ENCODE measurements at regions not wholly inside any gene's neighbourhood (a gene's known extent, or its start where the extent isn't known, plus 50 kb on each side); places are given as distances from the start of the nearest gene placed in this dataset.
"Not testable (repeated sequence)": the region's sequence is repeated elsewhere in the genome, so short reads cannot be mapped to it uniquely, and the experiment has no call there.

DNA sequence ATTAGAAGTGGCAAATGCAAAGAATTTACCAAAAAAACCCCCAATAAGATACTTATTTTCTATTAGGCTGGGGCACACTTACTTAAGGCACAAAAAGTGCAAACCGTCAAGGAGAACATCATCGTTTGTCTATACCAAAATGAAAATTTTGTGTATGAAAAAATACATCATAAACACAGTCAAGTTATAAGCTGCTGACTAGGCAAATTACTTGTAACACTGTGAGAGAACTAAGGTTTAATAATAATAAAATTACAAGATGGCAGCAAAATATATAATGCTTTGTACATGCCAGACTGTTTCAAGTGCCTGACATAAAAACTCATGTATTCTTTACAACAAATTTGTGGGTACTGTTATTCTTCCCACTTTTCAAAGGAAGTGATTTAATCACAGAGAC, 297.2 kb upstream of the CRBN start:
- in situ Hi-C loops (cut with HindIII; ENCODE audit: low sequenced_read_pairs): loop anchor here (10.0 kb wide), 1 partner anchor 618 kb away; no protein-coding TSS in a partner anchor

DNA sequence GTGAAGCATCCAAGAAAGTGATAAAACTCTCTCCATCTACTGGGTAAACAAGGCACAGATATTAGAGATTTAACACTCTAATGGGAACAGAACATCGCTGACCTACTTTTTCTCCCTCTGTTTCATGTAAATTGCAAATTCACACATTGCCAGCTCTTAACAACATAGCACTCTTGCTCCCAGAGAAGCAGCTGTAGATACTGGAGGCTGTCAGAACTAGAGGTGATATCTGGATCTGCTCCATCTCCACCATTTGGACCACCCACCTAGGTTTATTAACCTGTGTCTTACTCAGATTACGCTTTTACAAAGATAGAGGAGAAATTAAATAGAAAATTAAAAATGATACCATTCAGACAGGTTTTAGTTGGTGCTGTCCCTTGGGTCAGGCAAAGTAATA, 289.1 kb upstream of the CRBN start:
- in situ Hi-C loops (cut with HindIII; ENCODE audit: low sequenced_read_pairs): no loop called here

DNA sequence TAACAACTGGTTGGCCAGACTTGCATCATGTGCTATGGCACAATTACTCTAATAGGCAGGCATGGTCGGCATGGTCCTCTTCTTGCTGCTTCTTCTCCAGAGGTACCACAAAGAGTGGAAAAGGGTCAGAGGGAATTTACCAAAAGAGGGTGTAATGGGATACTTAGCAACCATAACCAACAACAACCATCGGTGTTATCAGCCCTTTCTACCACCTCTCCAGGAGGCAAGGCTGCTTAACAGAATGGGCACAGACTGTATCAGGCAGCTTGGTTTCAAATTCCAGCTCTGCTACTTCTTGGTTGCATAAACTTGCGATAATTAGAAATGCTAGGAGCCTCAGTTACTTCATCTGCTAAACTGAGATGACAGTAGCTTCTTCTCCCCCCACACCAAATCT, 284.6 kb upstream of the CRBN start:
- in situ Hi-C loops (cut with HindIII; ENCODE audit: low sequenced_read_pairs): no loop called here

DNA sequence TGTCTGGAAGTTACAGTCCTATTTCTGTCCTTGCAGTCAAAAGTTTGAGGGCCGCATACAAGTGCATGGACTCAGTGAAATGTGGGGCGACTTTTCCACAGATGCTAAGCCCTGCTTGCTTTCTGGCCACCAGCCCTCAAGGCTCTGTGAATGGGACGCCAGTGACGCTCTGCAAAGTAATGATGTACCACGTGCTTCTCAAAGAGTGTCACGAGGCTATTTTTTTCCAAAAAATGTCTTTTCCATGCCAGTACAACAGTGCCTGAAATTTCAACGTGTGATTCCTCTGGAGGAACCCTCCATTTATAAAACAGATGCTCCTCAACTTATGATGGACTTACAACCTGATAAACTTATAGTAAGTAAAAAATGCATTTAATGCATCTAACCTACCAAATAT, 281.8 kb upstream of the CRBN start:
- in situ Hi-C loops (cut with HindIII; ENCODE audit: low sequenced_read_pairs): no loop called here

DNA sequence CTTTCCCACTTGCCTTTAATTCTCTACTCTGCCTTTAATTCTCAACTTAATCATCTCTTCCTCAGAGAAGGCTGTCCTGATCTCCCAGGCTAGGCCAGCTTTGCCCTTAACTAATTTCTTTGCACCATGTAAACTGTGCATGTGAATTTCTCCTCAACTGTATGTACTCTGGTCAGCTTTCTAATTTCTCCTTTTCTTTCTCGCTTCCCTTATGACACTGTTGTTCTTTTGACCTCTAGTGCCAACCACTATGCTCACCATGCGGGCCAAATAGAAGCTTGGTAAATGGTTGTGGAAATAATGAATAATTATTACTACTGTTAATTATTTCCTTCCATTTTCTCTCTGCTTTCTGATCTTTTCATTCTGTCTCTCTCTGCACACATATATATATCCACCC, 269.0 kb upstream of the CRBN start:
- in situ Hi-C loops (cut with HindIII; ENCODE audit: low sequenced_read_pairs): no loop called here

DNA sequence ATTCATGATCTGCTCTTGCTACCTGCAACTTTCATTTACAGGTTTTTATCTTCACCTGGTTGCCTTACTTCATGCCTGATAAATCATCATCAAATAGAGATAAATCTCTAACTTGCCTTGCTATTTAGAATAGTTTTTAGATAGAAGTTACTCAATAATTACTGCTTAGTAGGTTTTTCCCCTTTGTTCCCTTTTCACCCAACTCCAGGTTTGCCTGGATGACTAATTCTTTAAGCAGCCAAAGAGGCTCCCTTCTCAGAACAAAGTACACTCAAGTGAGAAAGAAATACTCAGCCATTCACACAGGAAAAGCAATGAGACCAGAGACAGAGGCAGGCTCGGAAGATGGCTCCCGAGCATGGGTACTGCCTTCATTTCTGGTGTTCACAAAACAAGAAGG, 268.1 kb upstream of the CRBN start:
- in situ Hi-C loops (cut with HindIII; ENCODE audit: low sequenced_read_pairs): no loop called here

DNA sequence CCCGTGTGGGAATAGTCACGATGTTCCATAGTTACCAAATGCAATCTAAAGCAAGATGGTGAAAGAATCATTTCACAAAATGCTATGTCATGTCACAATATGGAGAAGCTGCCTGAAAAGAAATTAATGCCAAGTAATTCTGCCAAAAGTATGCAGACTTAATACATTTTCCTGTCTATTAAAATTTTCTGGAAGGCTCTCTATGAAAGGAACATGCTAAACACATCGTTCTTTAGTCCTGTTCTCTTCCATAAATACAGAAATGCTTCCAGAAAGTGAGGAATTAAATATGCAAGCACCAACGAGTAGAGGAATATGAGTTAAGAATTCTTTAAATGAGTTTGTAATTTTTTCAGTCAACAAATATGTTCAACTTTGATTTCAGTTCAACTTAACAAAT, 266.8 kb upstream of the CRBN start:
- in situ Hi-C loops (cut with HindIII; ENCODE audit: low sequenced_read_pairs): no loop called here

DNA sequence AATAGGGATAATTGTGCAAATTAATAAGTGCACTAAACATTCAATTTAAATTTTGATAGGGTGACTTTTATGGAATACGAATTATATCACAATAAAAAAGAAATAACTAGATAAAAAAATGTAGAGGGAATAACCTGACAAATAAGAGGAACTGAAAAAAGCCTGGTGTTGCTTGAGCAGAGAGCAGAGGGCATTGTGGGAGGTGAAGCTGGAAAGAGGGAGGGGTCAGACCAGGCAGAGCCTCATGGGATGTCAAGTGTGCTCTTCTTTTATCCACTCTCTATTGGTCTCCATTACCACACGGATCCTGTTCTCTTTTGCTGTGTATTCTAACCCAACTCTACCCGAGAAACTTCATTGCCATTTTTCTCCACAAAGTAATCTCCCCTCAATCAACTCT, 264.0 kb upstream of the CRBN start:
- in situ Hi-C loops (cut with HindIII; ENCODE audit: low sequenced_read_pairs): no loop called here

DNA sequence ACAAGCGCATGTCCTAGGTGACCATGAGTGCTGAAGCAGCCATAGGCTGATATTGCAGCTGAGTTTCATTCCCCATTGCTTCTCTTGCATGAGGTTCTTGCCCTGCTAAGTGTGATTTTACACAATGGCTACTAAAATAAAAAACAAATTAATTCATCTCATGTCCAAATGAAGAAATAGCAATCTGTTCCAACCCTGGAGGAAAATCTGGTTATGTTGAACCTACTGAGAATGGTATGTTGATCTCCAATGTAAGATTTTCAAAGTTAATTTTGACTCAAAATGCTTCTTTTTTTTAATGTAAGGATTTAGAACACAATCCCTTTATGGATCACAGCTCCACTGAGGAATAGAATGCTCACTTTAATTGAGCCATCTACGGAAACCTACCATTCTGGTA, 254.2 kb upstream of the CRBN start:
- in situ Hi-C loops (cut with HindIII; ENCODE audit: low sequenced_read_pairs): no loop called here

DNA sequence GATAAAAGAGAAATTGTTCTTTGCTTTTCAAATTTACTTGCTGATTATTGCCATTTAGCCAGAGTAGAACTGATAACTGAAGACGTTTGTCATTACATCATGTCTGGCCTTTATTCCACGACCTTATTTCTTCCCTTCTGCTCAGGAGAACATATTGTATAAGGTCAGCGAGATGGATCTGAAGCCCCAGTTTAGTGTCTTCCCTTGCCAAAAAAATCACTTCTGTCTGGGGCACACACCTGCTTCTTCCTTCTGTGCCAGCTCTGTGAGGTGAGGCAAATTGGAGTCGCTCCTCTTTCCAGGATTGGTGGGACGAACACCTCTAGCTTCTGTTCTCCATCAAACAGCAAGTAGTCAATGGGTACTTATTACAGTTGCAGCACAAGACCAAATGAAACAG, 250.3 kb upstream of the CRBN start:
- in situ Hi-C loops (cut with HindIII; ENCODE audit: low sequenced_read_pairs): no loop called here

DNA sequence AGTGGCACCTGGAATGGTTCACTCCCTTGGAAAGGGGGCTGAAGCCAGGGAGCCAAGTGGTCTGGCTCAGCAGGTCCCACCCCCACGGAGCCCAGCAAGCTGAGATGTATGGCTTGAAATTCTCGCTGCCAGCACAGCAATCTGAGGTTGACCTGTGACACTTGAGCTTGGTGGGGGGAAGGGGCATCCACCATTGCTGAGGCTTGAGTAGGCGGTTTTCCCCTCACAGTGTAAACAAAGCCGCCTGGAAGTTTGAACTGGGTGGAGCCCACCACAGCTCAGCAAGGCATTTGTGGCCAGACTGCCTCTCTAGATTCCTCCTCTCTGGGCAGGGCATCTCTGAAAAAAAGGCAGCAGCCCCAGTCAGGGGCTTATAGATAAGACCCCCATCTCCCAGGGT, 228.2 kb upstream of the CRBN start:
- in situ Hi-C loops (cut with HindIII; ENCODE audit: low sequenced_read_pairs): not testable (repeated sequence)

DNA sequence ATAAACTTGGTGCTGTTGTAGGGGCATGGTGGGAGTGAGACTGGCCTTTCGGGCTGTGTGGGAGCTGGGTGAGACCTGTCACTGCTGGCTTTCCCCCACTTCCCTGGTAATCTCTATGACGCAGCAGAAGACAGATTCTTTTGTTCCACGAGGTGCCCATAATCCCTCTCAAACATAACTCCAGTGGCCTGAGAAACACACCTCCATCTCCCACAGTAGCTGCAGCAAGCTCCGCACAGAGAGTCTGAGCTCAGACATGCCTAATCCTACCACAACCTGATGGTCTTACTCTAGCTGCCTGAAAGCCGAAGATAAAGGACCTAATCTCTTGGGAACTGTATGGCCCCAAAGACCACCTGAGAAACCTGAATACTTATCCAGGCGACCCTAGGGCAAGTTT, 225.6 kb upstream of the CRBN start:
- in situ Hi-C loops (cut with HindIII; ENCODE audit: low sequenced_read_pairs): no loop called here

DNA sequence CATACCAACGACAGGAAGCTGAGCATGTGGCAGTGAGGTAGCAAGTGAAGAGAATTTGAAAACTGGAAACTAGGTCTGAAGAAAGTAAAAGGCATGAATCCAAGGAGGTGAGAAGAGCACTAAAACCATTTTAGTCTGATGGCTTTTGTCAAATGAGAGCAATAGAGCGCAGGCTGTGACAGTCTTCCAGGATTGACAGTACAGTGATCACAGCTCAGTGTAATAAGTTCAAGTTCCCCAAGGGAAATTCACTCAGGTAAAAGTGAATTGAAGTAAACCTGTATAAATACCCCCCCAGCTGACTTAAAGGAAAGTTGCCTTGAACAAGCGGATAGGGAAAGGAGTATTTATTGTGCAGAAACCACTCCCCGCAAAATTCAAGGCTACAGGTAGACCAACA, 224.2 kb upstream of the CRBN start:
- in situ Hi-C loops (cut with HindIII; ENCODE audit: low sequenced_read_pairs): no loop called here

DNA sequence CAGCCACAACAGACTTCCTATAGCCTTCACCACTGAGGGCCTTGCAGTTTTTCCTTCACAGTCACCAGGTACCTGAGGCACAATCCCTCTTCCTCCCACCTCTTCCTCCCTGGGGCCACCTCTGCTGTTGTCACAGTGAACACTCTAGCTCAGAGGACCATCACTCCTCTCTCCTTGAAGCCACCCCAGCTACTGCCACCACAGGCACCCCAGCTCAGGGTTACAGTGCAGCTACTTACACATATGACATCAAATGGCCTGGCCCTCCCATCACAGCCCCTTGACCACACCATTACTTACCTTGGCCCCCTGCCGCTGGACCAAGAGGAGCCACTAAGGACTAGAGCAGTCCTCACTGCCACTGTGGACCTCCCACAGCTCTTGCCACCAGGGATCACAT, 213.5 kb upstream of the CRBN start:
- in situ Hi-C loops (cut with HindIII; ENCODE audit: low sequenced_read_pairs): no loop called here

DNA sequence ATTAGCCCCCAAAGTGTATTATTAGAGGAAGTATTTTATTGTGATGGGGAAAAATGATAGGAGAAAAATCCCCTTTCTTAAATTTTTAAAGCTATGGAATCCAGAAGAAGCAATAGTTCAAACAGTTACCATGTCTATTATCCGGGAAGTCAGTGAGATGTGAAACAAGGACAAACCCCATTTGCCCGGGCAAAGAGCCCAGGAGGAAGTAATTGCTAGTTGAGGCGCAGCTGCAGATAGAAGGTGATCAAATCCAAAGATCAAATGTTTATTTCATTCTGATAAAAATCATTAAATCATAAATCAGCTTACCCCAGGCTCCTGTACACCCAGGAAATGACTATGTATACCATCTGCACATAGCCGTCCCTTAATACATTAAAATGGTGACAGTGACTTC, 204.0 kb upstream of the CRBN start:
- in situ Hi-C loops (cut with HindIII; ENCODE audit: low sequenced_read_pairs): no loop called here

DNA sequence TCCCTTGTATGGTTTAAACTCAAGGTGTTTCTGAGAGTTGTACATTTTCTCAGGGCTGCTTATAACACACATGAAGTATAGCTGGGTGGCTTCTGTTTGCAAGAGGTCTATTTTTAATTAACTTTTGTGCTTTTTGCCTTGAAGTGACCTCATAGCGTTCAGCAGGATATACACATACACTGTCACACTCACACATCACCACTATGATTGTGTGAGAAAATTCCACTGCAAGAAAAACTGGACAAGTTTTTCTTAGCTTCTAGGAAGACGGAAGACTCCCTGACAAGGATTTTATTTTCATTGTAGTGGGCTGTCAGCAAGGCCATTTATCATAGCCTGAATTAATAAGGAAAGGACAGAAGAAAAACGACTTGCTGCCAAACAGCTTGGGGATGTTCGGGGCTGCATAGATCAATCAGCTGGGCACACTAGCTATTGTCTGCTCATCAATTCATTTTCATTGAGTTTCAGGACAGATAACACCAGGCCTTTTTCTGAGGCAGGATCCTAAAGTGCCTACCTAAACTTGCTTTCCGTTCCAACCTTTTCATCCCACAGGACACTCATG, 192.8 kb upstream of the CRBN start:
- in situ Hi-C loops (cut with HindIII; ENCODE audit: low sequenced_read_pairs): no loop called here

DNA sequence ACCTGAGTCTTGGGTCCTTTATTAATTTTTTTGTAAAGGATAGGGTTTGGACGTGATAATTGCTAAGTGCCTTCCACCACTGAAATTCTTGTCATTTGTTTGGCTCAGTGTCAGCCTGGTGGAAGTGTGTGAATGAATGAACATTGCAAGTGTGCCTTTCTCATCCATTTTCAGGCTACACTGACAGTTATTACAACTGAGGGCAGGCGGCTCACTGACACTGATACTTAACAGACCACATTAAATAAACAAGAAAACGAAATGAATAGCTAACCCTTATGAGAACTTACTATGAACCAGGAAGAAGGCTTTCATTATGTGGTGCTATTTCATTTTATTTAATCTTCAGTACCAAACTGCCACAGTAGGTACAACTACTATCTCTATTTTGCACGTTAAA, 188.8 kb upstream of the CRBN start:
- in situ Hi-C loops (cut with HindIII; ENCODE audit: low sequenced_read_pairs): no loop called here

DNA sequence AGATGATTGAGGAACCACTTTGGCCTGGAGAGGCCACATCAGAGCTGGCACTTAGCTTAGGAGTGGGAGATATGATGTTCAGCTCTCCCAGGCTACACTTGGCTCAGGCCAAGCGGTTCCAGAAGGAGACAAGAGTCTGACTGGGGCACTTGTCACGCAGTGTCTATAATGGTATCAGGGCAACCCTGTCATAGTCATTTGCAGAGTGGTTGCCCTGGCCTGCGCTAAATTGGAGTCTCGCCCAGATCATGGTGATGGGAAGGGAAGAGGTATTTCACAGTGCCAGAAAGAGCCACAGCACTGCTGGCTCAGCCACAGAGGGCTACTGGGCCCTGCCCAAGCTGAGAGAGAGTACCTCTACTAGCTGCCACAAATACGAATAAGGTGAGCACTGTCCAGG, 186.9 kb upstream of the CRBN start:
- in situ Hi-C loops (cut with HindIII; ENCODE audit: low sequenced_read_pairs): no loop called here

DNA sequence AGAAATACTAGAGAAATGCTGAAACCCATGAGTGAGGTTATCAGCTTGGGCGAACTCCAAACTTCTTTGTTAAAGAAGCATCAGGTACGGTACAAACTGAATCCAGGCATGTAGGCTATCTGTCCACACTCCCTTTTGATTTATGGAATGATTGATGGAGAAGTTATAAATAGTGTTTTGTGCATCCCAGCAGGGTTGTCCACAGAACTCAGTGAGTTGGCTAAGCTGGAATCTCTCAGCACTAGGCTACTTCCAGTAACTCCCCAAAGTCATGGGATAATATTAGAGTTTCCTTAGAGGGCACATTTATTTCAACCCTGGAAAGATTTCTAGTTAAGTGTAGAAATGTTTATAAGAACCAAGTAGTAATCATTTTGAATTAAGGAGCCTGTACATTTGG, 186.2 kb upstream of the CRBN start:
- in situ Hi-C loops (cut with HindIII; ENCODE audit: low sequenced_read_pairs): no loop called here

DNA sequence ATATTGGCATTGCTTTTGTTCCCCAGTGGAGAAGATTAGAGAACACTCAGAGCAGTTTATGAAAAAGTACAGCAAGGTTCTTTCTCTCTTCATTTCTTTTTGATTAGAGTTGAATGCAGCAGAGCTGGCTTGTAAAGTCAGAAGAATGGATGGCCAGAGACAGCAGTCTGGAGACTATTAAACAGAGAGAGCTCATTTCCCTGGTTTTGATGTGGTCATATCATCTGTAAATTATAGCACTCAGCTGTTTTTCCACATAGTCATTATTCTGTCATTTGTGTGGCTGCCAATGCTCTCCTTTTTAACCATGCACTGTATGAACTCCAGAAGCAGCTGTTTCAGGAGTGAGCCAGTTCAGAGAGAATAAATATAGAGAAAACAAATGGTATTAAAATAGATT, 177.4 kb upstream of the CRBN start:
- in situ Hi-C loops (cut with HindIII; ENCODE audit: low sequenced_read_pairs): no loop called here

DNA sequence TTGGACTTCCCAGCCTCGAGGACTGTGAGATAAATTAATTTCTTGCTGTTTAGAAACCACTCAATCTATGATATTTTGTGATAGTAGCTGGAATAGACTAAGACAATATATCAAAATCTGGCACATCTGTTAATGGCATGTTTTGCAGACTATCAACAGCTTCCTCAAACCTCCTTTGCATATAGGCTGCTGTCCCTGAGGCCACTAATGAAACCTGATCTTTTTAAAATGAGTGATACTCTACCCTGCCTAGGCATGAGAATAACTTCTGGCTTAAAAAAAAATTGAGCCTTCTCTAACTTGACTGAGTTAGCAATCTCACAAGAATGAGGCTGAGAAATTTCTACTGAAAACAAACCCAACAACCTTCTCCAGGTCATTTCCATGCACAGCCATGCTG, 176.0 kb upstream of the CRBN start:
- in situ Hi-C loops (cut with HindIII; ENCODE audit: low sequenced_read_pairs): no loop called here

DNA sequence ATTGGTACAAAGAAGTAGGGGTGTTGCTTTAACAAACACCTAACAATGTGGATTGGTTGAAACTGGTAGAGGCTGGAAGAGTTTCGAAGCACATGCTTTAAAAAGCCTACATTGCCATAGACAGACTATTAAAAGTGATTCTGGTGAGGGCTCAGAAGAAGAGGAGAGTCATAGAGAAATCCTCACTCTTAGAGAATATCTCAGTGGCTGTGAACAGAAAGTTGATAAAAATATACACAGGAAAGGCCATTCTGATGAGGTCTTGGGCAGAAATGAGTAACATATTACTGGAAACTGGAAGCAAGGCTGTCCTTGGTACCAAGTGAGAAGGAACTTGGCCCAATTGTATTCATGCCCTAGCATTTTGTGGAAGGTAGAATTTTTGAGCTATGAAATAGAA, 173.7 kb upstream of the CRBN start:
- in situ Hi-C loops (cut with HindIII; ENCODE audit: low sequenced_read_pairs): no loop called here

DNA sequence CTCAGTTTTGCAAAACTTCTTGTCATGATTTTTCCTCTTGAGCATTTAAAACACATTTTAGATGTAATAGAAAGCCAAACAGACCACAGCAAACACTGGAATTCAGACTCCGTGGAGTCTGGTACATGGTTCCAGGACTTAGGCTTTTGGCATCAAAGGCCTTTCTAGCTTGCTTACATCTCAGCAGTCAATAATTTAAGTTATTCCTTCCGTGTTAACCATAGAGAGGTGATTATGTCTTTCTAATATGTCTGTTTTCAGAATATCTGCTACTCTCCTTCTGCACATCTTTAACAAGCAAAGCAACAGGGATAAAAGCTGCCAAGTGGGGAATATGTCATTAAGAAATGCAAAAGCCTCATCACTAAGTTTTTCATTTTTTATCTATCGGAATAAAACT, 171.7 kb upstream of the CRBN start:
- in situ Hi-C loops (cut with HindIII; ENCODE audit: low sequenced_read_pairs): no loop called here

DNA sequence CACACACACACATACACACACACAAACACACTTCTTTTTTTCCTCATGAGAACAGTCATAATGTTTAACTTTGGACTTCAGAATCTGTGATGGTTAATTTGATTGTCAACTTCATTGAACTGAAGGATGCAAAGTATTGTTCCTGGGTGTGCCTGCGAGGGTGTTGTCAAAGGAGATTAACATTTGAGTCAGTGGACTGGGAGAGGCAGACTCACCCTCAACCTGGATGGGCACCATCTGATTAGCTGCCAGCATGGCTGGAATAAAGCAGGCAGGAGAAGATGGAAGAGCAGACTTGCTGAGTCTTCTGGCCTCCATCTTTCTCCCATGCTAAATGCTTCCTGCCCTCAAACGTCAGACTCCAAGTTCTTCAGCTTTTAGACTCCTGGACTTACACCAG, 167.6 kb upstream of the CRBN start:
- in situ Hi-C loops (cut with HindIII; ENCODE audit: low sequenced_read_pairs): not testable (repeated sequence)

All from DLD1 (cell line).